Gastrocnemius medialis (tissue), 4 donors: ENCODE measurements at regions not wholly inside any gene's neighbourhood (a gene's known extent, or its start where the extent isn't known, plus 50 kb on each side); places are given as distances from the start of the nearest gene placed in this dataset.

Source experiments
- POLR2A ChIP-seq, 2 donors: fragments of 450-650 bp; IDR thresholded peaks; one replicate each; pipeline ENCODE4 v1.6.1; 2017; ENCODE audit warnings: antibody characterized with exemption in 2 of 2, mild to moderate bottlenecking in 2 of 2, moderate library complexity in 2 of 2
- TF ChIP-seq, protein P1 (sequence below), 5 experiments: fragments of 450-650 bp in 3 of 5; fragments of 200-600 bp in 2 of 5; sonication (generic) in 2 of 5; IDR thresholded peaks in 4 of 5; conservative IDR thresholded peaks in 1 of 5; 1 replicate in 4 of 5; 2 replicates in 1 of 5; pipeline ENCODE4 v1.5.1; 2016 to 2019; ENCODE audit warnings: antibody characterized with exemption in 5 of 5, mild to moderate bottlenecking in 3 of 5, moderate library complexity in 3 of 5

GRCh38 chr5:99308131-99308530 is 379.3 kb upstream of the CHD1 start:
- TF ChIP-seq, protein P1, sequence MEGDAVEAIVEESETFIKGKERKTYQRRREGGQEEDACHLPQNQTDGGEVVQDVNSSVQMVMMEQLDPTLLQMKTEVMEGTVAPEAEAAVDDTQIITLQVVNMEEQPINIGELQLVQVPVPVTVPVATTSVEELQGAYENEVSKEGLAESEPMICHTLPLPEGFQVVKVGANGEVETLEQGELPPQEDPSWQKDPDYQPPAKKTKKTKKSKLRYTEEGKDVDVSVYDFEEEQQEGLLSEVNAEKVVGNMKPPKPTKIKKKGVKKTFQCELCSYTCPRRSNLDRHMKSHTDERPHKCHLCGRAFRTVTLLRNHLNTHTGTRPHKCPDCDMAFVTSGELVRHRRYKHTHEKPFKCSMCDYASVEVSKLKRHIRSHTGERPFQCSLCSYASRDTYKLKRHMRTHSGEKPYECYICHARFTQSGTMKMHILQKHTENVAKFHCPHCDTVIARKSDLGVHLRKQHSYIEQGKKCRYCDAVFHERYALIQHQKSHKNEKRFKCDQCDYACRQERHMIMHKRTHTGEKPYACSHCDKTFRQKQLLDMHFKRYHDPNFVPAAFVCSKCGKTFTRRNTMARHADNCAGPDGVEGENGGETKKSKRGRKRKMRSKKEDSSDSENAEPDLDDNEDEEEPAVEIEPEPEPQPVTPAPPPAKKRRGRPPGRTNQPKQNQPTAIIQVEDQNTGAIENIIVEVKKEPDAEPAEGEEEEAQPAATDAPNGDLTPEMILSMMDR (IDR thresholded peaks at IDR 0.05 in 4 of 5, conservative IDR thresholded peaks at IDR 0.05 in 1 of 5): no peak
- TF ChIP-seq POLR2A (IDR thresholded peaks at IDR 0.05): no peak
